ENCODE measurements at regions not wholly inside any gene's neighbourhood (a gene's known extent, or its start where the extent isn't known, plus 50 kb on each side); places are given as distances from the start of the nearest gene placed in this dataset.
"Not testable (repeated sequence)": the region's sequence is repeated elsewhere in the genome, so short reads cannot be mapped to it uniquely, and the experiment has no call there.

- DNase-seq = no peak
These were observed 1960.9 kb upstream of the DEFB115 start for GRCh38 chr20:29296256-29297230.

GRCh38 chr20:29297411-29298270 lies 1959.8 kb upstream of the DEFB115 start:
- DNase-seq = no peak

GRCh38 chr20:29298271-29298590 lies 1959.2 kb upstream of the DEFB115 start:
- no peak for DNase-seq

- DNase-seq = no peak
These were observed 1958.5 kb upstream of the DEFB115 start for GRCh38 chr20:29298759-29299613.

- DNase-seq = no peak
These were observed 1957.5 kb upstream of the DEFB115 start for GRCh38 chr20:29299811-29300578.

GRCh38 chr20:29300579-29301551 lies 1956.6 kb upstream of the DEFB115 start:
- DNase-seq = no peak

GRCh38 chr20:29301624-29302259 lies 1955.7 kb upstream of the DEFB115 start:
- no peak for DNase-seq

GRCh38 chr20:29302979-29303644 lies 1954.4 kb upstream of the DEFB115 start:
- DNase-seq = no peak

GRCh38 chr20:29306390-29307072 lies 1950.9 kb upstream of the DEFB115 start:
- DNase-seq = no peak

GRCh38 chr20:29307484-29307883 lies 1950.0 kb upstream of the DEFB115 start:
- DNase-seq = not testable (repeated sequence)

- DNase-seq = not testable (repeated sequence)
These were observed 1948.5 kb upstream of the DEFB115 start for GRCh38 chr20:29308956-29309355.

GRCh38 chr20:29309481-29309880 lies 1948.0 kb upstream of the DEFB115 start:
- not testable (repeated sequence) for DNase-seq

- not testable (repeated sequence) for DNase-seq
These were observed 1946.4 kb upstream of the DEFB115 start for GRCh38 chr20:29311046-29311445.

- DNase-seq = not testable (repeated sequence)
These were observed 1944.8 kb upstream of the DEFB115 start for GRCh38 chr20:29312679-29313078.

GRCh38 chr20:29313481-29313880 lies 1944.0 kb upstream of the DEFB115 start:
- no peak for DNase-seq

GRCh38 chr20:29314294-29314693 lies 1943.2 kb upstream of the DEFB115 start:
- no peak for DNase-seq

GRCh38 chr20:29318871-29319461 lies 1938.5 kb upstream of the DEFB115 start:
- DNase-seq = no peak

GRCh38 chr20:29319725-29320124 lies 1937.7 kb upstream of the DEFB115 start:
- DNase-seq = no peak

Data from suppressor macrophage (primary cell).